ENCODE measurements at regions not wholly inside any gene's neighbourhood (a gene's known extent, or its start where the extent isn't known, plus 50 kb on each side); places are given as distances from the start of the nearest gene placed in this dataset.

DNA sequence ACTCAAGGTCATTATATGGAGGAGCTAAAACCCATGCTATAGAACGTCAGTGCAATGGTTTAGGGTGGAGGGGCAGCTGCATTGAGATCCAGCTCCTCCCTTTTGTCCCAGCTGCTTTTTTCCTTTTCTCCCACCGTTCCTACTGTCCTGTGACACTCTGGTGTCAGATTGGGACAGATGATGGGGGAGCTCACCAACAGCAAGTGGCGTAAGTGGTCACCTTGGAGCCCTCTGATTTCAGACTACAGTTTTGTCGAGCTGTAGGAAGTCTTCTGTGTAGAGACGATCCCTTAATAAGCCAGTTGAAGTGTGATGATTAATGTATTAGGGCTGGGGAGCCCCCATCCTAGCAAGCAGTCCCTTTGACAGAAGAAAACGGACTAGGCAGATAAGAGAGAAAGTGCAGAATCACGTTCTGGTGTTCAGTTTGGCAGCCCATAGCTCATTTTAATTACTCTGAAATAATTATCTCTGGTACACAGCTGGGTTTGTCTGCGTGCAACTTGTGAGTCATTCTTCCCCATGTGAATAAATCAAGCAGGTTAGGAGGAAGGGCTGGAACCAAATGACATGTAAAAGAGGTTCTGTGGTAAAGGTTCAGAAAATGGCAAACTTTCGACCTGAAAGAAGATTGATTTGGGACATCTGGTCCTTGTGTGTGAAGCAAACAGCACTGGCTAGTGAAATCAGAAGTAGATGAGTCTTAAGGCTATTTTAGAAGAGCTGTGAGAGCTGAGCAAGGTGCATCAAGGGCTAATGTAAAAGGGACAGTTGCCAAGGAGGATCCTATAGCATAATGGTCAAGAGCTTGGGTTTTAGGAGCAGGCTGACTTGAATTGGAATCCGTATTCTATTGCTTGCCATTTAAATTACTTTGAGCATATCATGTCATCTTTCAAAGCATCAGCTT is 241.4 kb downstream of the EDEM1 start:
- DNase-seq (ENCODE audit: low read depth) = no peak

DNA sequence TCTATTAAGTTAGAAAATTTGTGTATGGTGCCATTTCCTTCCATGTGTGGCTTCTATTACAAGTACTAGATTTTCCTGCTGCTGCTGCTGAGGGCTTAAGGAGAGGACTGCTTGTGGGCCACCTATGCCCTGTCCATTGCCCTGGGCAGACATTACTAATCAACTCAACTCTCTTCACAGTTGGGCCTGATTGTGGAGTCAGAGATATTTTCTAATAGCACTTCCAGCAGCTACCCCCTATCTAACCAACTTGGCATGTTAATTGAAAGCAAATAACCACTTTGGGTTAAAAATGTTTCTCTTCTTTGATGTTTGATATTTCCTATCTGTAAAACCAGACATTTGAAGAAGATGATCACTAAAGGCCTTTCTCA is 242.0 kb downstream of the EDEM1 start:
- no peak for DNase-seq (ENCODE audit: low read depth)

DNA sequence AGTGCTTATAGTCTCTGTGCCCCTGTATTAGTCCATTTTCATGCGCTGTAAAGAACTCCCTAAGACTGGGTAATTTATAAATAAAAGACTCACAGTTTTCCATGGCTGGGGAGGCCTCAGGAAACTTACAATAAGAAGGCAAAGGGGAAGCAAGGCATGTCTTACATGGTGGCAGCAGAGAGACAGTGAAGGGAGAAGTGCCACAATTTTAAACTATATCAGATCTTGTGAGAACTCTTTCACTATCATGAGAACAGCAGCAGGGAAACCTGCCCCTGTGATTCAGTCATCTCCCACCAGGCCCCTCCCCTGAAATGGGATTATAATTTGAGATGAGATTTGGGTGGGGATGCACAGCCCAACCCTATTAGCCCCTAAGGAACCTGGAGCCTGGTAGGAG is 243.2 kb downstream of the EDEM1 start:
- no peak for DNase-seq (ENCODE audit: low read depth)

DNA sequence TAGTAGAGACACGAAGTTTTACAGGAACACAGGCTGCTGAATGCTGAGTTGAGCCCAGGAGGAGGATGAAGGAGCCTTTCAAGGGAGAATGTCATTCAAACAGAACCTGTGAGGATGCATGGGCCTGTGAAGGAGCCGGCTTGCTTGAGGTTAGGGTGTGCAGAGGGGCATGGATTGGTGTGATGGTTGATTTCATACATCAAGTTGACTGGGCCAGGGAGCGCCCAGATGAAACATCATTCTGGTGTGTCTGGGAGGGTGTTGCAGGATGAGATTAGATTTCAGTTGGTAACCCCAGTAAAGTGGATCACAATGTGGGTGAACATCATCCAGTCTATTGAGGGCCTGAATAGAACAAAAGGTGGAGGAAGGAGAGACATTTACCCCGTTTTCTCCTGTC is 243.6 kb downstream of the EDEM1 start:
- no peak for DNase-seq (ENCODE audit: low read depth)

DNA sequence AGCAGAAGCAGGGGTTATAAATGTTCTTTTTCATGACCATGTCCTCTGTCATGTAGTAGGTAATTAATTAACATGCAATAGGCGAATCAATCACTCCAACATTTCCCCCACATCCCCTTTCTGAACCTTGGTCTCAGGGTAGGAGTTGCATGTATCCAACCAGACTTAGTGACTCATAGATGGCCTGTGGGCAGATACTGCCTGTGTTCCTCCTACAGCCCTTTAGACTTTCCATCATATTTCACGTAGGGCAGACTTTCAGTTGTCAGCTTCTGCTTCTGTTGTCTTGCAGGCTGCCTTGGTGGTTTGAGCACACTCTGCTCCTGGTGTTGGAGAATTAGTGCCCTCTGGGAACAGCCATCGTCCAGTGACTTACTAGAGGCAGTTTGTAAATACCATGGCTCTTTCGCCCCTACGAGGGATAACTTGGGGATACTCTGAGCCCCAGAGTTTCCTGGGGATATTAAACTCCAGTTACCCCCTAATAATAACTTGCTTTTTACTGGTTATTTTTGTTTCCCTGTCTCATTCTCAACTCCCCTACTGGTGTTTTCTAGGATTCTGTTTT is 244.4 kb downstream of the EDEM1 start:
- no peak for DNase-seq (ENCODE audit: low read depth)

DNA sequence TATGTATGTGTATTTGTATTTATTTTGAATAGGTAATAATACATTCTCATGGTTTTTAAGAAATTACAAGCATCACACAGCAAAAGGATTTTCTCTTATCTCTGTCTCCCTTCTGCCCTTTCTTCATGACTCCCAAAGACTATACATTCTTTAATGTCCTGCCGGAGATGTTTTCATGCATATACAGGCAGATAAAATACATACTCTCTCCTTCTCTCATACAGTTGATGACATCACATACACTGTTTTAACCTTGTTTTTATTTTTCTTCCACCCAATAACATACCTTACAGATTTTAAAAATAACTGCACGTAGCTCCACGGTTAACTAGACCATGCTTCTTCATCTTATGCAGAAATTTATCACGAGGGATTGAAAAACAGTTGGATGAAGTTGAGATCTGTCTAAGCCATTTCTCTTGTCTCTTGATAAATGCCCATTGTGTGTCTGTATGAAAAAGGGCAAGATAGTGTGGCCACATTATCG is 249.8 kb downstream of the EDEM1 start:
- DNase-seq (ENCODE audit: low read depth) = no peak

DNA sequence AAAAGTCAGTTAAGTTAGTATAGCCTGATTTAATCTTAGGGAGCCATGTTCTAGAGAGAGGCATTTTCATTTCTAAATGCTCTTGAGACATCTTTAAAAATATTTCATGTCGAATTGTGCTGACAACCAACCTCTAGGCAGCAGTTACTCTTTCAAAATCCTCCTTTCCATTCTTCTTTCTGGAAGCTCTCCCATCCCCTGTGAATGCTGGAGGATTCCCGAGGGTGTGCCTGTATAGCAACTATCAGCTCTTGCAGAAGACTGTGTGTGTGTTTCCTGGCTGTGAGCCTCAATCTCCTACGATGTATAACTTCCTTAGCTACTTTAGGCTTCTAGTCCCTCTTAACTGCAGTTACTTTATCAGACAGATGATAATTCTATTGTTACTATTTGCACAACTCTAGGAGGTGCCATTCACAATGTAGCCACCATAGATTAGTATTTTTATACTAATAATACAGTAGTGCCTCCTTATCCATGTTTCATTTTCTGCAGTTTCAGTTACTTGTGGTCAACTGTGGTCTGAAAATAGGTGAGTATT is 250.3 kb downstream of the EDEM1 start:
- DNase-seq (ENCODE audit: low read depth) = no peak

DNA sequence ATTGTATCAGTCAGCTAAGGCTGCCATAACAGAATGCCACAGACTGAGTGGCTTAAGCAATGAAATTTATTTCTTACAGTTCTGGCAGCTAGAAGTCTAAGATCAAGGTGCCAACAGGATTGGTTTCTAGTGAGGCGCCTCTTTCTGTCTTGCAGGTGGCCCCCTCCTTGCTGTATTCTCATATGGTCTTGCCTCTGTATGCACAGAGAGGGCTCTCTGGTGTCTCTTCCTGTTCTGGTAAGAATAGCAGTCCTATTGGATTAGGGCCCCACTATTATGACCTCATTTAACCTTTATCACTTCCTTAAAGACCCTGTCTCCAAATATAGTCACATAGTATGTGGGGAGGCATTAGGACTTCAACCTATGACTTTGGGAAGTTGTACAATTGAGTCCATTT is 253.9 kb downstream of the EDEM1 start:
- no peak for DNase-seq (ENCODE audit: low read depth)

DNA sequence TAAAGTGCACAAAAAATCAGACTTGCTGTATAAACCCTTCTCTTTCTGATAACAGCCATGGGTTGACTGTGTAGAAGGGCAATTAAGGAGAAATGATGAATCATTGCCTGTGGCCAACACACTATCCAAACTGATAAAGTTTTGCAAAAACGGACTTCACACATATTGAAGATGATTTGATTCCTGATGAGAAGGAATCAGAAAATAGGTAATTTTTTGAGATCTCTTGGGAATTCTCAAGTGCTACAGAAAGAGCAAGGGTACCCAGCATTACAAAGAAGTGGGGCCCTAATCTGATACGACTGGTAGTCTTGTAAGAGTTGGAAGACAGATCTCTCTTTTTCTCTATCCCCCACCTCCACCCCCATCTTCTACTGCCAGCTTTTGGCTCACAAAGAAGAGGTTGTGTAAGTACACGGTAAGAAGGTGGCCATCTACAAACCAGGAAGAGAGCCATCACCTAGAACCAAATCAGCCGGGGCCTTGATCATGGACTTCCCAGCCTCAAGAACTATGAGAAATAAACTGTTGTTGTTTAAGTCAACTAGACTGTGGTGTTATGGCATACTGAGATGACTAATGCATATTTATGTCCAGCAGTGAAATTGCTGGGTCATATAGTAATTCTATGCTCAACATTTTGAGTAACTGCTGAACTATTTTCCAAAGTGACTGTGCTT is 254.7 kb downstream of the EDEM1 start:
- DNase-seq (ENCODE audit: low read depth) = no peak

DNA sequence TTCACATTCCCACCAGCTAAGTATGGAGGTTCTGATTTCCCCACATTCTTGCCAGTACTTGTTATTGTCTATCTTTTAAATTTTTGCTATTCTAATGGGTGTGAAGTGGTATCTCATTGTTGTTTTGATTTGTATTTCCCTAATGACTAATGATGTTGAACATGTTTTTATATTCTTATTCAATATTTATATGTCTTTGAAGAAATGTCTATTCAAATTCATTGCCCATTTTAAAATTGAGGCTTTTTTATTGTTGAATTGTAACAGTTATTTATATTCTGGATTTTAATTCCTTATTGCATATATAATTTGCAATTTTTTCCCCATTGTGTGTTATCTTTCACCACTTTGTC is 255.3 kb downstream of the EDEM1 start:
- DNase-seq (ENCODE audit: low read depth) = no peak

DNA sequence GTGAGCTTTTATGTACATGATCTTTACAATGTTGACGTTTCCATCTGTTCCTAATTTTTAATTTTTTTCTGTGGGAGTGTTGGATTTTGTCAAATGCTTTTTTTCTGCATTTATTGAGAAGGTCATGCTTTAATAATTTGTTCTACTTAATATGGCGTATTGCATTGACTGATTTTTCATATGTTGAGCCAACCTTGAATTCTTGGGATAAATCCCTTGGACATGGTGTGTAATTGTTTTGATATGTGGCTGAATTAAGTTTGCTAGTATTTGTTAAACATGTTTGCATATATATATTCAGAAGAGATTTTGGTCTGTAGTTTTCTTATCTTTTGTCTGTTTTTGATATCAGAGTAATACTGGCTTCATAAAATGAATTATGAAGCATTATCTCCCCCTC is 256.7 kb downstream of the EDEM1 start:
- DNase-seq (ENCODE audit: low read depth) = no peak

DNA sequence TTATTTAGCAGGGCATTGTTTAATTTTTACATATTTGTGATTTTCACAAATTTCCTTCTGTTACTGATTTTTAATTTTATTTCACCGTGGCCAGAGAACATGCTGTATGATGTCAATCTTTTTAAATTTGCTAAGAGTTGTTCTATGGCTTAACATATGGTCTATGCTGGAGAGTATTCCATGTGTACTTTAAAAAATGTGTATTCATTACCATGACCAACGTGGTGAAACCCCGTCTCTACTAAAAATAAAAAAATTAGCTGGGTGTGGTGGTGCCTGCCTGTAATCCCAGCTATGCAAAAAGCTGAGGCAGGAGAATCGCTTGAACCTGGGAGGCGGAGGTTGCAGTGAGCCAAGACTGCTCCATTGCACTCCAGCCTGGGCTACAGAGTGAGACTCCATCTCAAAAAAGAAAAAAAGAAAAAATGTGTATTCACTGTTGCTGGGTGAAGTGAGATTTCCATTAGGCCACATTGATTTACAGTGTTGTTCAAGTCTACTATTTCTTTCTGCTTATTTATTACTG is 258.2 kb downstream of the EDEM1 start:
- no peak for DNase-seq (ENCODE audit: low read depth)

DNA sequence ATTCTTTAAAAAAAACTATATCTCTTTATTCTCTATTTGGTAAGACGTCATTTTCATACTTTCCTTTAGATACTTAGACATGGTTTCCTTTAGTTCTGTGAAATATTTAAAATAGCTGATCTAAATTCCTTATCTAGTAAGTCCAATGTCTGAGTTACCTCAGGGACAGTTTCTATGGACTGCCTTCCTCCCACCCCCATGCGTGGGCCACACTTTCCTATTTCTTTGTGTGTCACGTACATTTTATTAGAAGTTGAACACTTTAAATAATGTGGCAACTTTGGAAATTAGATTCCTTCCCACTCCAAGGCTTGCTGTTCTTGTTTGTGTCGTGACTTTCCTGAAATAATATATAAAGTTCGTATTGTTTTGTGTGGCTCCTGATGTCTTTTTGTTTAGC is 260.7 kb downstream of the EDEM1 start:
- DNase-seq (ENCODE audit: low read depth) = no peak

DNA sequence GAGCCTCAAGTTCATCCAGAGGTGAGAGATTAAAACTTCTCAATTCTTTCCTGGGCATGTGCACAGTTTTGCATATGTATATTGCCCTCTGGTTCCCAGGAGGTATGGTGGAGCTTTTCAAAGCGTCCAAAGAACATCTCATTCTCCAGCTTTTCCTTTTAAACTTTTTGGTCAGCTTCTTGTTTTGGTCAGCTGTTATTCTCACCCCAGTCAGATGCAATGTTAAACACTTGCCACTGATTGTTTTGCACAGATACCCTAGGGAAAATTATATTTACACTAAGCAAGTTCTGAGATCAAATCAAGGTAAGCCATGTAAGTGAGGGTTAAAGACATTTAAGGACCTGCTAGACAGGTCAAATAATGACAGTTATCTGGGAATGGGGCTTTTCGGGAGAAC is 261.3 kb downstream of the EDEM1 start:
- DNase-seq (ENCODE audit: low read depth) = no peak

DNA sequence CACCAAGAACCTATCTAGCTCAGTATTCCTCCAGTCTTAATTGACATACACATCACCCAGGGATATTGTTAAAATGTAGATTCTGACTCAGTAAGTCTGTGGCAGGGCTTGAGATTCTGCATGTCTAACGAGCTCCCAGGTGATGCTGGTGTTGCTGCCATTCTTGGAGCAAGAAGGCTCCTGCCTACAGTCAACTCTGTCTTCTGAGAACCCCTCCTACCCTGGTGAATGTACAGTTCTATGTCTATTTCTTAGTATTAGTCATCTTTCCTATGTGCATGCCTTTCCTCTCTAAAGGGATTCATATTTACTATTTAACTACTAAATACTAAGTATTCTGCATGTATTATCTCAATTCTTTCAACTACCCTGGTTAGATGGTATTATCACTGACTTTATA is 268.7 kb downstream of the EDEM1 start:
- DNase-seq (ENCODE audit: low read depth) = no peak

DNA sequence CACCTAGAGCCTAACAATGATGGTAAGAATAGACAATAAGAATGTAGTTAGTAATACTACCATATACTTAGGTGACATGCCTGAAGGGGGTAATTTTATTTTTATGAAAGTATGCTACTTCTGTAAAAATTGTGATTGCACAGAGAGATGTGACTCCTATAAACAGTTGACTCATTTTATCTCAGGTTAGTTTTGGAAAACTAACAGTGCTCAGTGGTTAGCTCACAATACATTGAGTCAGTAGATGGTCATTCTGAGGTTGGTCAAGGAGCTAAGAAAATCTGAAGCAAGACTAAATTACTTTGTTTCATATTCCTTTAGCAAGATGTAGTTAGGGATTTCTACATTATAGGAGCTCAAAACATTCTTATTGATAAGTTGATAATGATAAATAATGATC is 271.0 kb downstream of the EDEM1 start:
- no peak for DNase-seq (ENCODE audit: low read depth)

DNA sequence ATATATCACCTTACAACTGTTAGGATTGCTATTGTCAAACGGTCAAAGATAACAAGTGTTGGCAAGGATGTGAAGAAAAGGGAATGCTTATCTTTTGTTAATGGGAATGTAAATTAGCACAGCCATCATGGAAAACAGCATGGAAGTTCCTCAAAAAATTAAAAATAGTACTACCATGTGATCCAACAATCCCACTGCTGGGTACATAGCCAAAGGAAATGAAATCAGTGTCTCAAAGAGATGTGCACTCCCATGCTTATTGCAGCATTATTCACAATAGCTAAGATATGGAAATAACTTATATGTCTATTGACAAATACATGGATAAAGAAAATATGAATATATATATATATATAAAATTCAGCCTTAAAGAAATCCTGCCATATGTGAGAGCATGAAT is 274.6 kb downstream of the EDEM1 start:
- no peak for DNase-seq (ENCODE audit: low read depth)

DNA sequence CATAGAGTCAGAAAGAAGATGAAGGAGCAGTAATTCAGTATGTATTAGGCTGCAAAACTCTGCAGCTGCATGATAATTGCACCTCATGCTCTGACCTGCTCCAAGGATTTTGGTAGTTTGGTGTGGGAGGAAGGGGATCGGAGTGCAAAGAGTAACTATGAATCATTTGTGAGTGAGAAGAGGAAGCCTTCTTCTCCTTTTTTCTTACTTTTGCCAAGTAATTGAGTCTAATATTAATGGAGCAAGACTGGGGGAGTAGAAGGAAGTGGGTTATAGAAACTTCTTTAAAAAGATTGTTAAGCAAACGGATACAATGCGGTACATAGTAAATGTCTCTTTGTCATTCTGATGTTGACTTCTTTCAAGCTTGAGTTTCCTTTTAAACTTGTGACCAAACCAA is 276.5 kb downstream of the EDEM1 start:
- DNase-seq (ENCODE audit: low read depth) = no peak

DNA sequence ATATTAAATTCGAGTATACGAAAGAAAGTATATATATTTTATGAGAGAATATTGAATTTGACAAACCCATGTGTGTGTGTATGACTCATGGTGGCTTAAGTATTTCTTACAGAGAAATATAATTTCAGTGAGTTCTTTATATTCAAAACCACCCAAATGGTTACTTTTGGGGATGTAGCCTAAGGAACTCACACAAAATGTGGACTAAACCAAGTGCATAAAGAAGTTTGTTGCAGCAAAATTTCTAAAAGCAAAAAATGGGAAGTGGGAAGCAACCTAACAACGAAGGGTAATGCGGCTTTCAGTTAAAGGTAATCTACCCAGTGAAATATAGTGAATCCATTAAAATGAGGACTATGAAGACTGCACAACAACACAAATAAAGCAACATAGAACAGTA is 277.1 kb downstream of the EDEM1 start:
- no peak for DNase-seq (ENCODE audit: low read depth)

DNA sequence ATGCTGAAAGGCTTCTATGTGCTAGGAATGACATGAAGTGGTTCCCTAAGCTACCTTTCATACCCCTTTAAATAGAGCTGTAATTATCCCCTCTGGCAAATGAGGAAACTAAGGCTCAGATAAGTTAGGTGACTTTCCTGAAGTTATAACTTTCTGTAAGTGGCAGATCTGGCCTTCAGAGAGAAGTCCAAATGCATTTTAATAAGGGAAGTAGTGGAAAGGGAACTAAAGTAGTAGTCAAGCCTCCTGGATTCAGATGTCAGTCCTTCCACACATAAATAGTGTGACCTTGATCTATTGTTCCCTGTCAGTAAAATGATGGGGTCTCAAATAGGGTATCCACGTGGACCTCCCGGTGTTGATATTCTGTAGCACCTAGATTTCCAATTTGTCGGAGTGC is 277.7 kb downstream of the EDEM1 start:
- no peak for DNase-seq (ENCODE audit: low read depth)

DNA sequence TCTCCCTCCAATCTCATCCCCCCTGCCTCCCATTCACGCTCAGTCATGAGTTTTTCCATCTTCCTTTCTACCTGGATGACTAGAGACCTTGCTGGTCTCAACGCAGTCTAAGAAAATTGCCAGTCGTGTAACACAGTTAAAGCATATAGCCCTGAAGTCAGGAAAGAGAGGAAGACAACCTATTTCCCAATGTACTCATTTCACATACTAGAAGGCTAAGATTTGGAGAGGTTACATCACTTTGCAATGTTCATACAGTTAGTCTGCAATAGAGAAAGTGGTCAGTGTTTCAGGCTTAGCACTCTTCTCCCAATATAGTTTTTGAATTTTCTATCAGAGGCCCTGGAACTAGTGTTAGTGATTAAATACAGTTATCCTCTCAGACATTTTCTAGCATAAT is 278.6 kb downstream of the EDEM1 start:
- no peak for DNase-seq (ENCODE audit: low read depth)

DNA sequence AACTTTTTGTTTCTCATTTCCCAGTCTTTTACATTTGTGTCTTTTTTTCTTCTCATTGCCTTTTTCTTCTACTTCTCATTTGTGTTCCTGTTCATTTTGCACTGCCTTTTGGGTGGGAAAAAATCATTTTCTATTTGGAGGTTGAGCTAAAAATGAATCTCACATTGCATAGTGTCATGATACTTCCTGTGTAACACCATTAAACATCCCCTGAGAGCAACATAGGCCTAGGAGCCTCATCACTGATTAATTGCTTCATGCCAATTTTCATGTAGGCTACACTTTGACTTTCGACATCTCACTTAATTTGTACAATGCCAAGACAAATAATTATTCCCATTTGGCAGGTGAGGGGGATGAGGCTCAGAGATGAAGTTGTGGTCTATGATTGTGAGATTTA is 279.2 kb downstream of the EDEM1 start:
- no peak for DNase-seq (ENCODE audit: low read depth)

DNA sequence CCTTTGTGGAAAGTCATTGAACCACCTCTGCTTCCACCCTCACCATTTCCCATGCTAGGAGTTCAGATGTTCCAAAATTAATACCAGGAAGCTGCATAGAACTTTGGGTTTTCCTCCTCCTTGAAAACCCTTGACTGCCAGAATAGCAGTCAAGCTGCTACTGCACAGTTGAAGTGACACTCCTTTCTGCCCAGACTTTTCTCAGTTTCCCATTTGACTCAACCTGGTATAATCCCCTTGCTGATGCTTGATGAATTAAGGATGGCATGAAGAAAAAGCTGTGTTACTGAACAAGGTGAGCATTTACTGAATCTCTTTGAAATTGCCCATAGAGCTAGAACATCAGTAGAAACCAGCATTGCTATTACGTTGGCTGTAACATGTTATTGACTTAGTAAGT is 286.0 kb downstream of the EDEM1 start:
- no peak for DNase-seq (ENCODE audit: low read depth)

All from EH (cell line).